Chondrocyte (in vitro differentiated cells): ENCODE measurements at regions not wholly inside any gene's neighbourhood (a gene's known extent, or its start where the extent isn't known, plus 50 kb on each side); places are given as distances from the start of the nearest gene placed in this dataset.

Experiments
- DNase-seq: peaks from one replicate; pipeline ENCODE4 v3.0.0; 2021; ENCODE audit warnings: mixed read lengths, low spot score
- H3K27ac Mint-ChIP-seq: one replicate; pipeline ENCODE4 v1.8.0; 2021; ENCODE audit warnings: mild to moderate bottlenecking, moderate library complexity, mixed read lengths; ENCODE audit not compliant: unreplicated experiment
- H3K27me3 Mint-ChIP-seq: 2 replicates; pipeline ENCODE4 v1.8.0; 2021; ENCODE audit warnings: low read depth, mixed read lengths
- H3K36me3 Mint-ChIP-seq: 2 replicates; pipeline ENCODE4 v1.8.0; 2021; ENCODE audit warnings: low read depth, mixed read lengths
- H3K4me1 Mint-ChIP-seq: 2 replicates; pipeline ENCODE4 v1.8.0; 2021; ENCODE audit warnings: low read depth, mild to moderate bottlenecking, mixed read lengths
- H3K4me3 Mint-ChIP-seq: one replicate; pipeline ENCODE4 v1.8.0; 2021; ENCODE audit warnings: mild to moderate bottlenecking, moderate library complexity, mixed read lengths; ENCODE audit not compliant: unreplicated experiment
- H3K9me3 Mint-ChIP-seq: 2 replicates; pipeline ENCODE4 v1.8.0; 2021; ENCODE audit warnings: low read depth, mixed read lengths
- TF ChIP-seq, protein P1 (sequence below): fragments of 200-600 bp; sonication (generic); IDR thresholded peaks from 2 replicates; pipeline ENCODE4 v1.5.0; 2021; ENCODE audit warnings: antibody characterized with exemption, mild to moderate bottlenecking, moderate library complexity

DNA sequence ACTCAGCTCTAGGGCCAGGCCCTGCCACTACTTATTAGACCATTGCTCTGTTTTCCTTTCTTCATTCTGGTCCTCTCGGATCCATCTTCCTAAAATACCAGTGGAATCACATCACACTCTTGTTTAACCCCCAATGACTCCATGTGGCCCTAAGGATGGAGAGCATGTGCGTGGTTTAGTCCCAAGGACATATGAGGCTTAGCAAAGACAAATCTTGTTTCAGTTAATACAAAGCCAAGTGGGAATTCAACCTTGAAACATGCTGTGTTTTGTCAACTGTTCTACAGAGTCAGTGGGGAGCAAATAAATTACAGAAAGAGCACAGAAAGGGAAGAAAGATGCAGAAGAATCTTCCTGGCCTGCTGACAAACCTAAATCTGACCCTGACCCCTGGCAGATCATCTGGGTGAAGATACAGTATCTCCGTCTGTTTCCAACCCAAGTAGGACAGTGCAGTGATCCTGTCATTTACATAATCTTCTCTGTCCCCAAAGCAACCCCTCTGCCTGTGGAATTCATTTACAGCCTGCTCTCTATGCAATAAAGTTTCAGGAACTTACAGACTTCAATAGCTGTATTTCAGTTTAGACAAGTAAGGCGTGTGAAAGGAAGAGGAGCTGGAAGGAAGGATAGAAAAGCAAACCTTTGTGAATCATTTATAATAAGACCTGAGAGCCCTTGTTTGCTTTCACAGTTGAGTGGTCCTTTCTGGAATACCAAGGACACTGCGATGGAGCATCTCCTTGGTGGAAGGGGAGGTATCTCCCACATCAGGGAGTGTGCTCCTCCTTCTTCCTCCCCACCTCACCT, 144.0 kb downstream of the THBS2 start:
- Mint-ChIP-seq H3K27ac (no peak overlapping the region), H3K4me1 (peaks cover 25% of the 10 kb centered on the region)

DNA sequence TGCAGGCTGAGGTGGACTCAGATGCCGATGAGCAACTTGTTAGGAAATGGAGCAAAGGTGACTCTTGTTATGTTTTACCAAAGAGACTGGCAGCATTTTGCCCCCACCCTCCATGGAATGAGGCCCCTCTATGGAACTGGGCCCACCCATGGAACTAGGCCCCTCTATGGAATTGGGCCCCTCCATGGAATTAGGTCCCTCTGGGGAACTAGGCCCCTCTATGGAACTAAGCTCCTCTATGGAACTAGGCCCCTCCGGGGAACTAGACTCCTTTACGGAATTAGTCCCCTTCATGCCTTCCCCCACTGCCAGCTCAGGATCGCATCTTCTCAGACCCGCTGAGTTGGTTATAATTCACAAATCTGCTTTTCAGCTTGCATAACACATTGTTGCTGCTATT, 144.9 kb downstream of the THBS2 start:
- TF ChIP-seq, protein P1, sequence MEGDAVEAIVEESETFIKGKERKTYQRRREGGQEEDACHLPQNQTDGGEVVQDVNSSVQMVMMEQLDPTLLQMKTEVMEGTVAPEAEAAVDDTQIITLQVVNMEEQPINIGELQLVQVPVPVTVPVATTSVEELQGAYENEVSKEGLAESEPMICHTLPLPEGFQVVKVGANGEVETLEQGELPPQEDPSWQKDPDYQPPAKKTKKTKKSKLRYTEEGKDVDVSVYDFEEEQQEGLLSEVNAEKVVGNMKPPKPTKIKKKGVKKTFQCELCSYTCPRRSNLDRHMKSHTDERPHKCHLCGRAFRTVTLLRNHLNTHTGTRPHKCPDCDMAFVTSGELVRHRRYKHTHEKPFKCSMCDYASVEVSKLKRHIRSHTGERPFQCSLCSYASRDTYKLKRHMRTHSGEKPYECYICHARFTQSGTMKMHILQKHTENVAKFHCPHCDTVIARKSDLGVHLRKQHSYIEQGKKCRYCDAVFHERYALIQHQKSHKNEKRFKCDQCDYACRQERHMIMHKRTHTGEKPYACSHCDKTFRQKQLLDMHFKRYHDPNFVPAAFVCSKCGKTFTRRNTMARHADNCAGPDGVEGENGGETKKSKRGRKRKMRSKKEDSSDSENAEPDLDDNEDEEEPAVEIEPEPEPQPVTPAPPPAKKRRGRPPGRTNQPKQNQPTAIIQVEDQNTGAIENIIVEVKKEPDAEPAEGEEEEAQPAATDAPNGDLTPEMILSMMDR: no peak
- Mint-ChIP-seq H3K4me3 (no peak overlapping the region), H3K4me1 (peaks cover 25% of the 10 kb centered on the region), H3K27me3 (no peaks in the 10 kb centered on the region), H3K9me3 (peaks cover 4% of the 10 kb centered on the region), H3K36me3 (no peaks in the 10 kb centered on the region), H3K27ac (no peak overlapping the region)
- no peak for DNase-seq

More for the DNA sequence above, 144.0 kb downstream of the THBS2 start:
- H3K9me3 Mint-ChIP-seq: peaks cover 4% of the 10 kb centered on the region
- TF ChIP-seq, protein P1: no peak
- H3K36me3 Mint-ChIP-seq: no peaks in the 10 kb centered on the region
- no peak for DNase-seq
- H3K4me3 Mint-ChIP-seq: no peak overlapping the region
- H3K27me3 Mint-ChIP-seq: no peaks in the 10 kb centered on the region

DNA sequence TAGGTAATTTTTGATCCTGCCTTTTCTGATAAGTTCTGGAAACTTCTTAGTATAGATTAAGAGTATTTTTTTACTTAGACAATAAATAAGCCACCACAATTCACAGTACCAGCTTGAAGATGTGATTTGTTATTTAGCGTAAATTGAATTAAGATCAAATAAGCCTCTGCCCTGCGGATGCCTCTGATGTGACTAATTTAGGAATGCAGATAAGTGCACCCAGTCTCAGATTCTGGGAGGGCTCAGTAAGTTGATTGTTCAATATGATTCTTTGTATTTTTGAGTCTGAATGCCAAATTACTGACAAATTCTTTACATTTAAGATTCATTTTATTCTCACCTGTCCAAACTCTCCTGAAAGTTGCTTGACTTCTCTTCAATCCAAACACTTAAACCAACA, 147.5 kb downstream of the THBS2 start:
- Mint-ChIP-seq H3K4me1 (peaks cover 36% of the 10 kb centered on the region), H3K27ac (no peak overlapping the region), H3K36me3 (peaks cover 5% of the 10 kb centered on the region), H3K4me3 (no peak overlapping the region), H3K27me3 (no peaks in the 10 kb centered on the region), H3K9me3 (peaks cover 9% of the 10 kb centered on the region)
- DNase-seq: no peak
- TF ChIP-seq, protein P1: no peak

DNA sequence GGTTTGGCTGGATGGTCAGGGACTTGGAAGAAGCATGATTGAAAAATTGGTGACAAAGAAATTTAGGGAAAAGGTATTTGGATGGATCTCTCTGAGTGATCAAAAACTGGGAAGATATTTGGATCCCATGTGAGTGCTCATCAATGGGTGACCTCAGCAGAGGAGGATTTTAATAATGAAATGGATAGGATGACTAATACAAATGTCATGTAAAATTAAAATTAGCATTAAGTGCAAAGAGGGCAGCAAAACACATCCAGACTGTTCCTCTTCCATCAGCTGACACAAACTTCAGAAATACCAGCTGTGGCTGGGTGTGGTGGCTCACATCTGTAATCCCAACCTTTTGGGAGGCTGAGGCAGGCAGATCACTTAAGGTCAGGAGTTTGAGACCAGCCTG, 151.7 kb downstream of the THBS2 start:
- peak overlapping the region; percentile 23 for H3K27ac Mint-ChIP-seq
- TF ChIP-seq, protein P1: no peak

DNA sequence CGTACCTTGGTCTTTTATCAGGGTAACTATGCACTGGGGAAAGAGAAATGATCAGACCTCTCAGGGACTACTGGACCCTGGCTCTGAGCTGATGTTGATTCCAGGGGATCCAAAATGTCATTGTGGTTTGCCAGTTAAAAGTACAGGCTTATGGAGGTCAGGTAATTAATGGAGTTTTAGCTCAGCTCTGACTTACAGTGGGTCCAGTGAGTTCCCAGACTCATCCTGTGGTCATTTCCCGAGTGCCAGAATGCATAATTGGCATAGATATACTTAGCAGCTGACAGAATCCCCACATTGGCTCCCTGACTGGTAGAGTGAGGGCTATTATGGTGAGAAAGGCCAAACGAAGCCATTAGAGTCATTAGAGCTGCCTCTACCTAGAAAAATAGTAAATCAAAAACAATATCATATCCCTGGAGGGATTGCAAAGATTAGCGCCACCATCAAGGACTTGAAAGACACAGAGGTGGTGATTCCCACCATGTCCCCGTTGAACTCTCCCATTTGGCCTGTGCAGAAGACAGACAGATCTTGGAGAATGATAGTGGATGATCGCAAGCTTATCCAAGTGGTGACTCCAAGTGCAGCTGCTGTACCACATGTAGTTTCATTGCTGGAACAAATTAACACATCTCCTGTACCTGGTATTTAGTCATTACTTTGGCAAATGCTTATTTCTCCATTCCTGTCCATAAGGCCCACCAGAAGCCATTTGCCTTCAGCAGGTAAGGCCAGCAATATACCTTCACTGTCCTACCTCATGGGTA, 152.4 kb downstream of the THBS2 start:
- Mint-ChIP-seq H3K27ac (no peak overlapping the region), H3K4me3 (no peak overlapping the region), H3K36me3 (peaks cover 7% of the 10 kb centered on the region), H3K9me3 (peaks cover 9% of the 10 kb centered on the region), H3K4me1 (peaks cover 68% of the 10 kb centered on the region), H3K27me3 (no peaks in the 10 kb centered on the region)
- DNase-seq: no peak
- TF ChIP-seq, protein P1: no peak

More for the DNA sequence above, 151.7 kb downstream of the THBS2 start:
- H3K4me3 Mint-ChIP-seq: no peak overlapping the region
- H3K27me3 Mint-ChIP-seq: no peaks in the 10 kb centered on the region
- H3K4me1 Mint-ChIP-seq: peaks cover 69% of the 10 kb centered on the region
- no peak for DNase-seq
- H3K36me3 Mint-ChIP-seq: peaks cover 7% of the 10 kb centered on the region
- peaks cover 9% of the 10 kb centered on the region for H3K9me3 Mint-ChIP-seq
